ENCODE measurements at regions not wholly inside any gene's neighbourhood (a gene's known extent, or its start where the extent isn't known, plus 50 kb on each side); places are given as distances from the start of the nearest gene placed in this dataset.
"Not testable (repeated sequence)": the region's sequence is repeated elsewhere in the genome, so short reads cannot be mapped to it uniquely, and the experiment has no call there.

DNA sequence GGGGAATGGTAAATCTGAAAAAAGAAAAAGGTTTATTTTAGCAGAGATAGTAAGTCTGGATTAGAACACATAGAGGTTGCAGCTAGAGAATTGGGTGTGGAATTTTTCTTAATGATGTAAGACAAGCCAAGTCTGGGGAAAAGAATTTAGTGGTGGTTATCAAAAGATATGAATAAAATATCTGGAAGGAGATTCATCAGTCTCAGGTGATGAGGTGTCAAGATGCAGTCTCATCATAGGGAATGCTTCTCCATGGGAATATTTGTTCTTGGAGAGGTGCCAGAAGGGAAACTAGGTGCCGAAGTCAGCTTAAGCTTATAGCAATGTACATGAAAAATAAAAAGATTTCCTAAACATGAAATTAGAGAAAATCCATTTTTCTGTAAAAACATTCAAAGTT lies 504.1 kb upstream of the NR3C2 start:
- DNase-seq: no peak

DNA sequence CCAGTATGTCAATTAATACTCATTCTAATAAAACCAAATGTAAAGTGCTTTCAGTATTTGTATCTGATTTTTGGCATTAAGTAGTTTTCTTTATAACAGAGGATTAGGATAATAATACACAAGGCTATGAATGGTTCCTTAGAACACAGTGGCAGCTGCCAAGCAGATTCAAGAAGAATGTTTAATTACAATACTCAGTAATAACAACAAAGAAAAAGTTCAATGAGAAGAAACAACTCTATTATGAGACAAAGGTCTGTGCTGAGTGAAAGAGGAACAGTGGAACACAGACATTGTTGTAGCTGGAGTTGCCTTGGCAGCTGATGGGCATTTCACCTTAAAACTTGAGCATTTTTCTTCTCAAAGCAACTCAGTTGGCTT lies 502.6 kb upstream of the NR3C2 start:
- DNase-seq: no peak

- no peak for DNase-seq
These were observed 502.1 kb upstream of the NR3C2 start for GRCh38 chr4:148944136-148944838.

- no peak for DNase-seq
These were observed 492.8 kb upstream of the NR3C2 start for GRCh38 chr4:148934926-148935578.

- peak; percentile 0 for DNase-seq
These were observed 484.4 kb upstream of the NR3C2 start for GRCh38 chr4:148926276-148927260.

DNA sequence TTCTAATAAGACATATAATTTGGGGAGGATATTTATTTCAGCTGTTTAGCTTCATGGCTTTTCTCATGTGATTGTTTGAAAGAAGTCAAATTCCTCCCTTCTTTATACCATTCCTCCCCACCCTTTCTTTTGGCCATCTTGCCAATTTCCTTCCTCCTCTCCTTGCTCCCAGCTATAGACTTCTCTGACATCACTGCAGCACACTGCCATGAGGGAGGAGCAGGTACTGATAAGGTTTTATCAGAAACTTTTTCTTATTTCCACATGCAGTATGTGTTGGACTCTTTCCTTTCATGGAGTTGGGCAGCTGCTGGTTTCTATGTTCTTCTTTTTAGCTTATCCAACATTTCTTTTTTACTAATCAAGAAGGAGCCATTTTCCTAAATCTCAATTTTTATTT lies 481.7 kb upstream of the NR3C2 start:
- DNase-seq: no peak

GRCh38 chr4:148922497-148922896 lies 480.3 kb upstream of the NR3C2 start:
- DNase-seq: no peak

- no peak for DNase-seq
These were observed 472.5 kb upstream of the NR3C2 start for GRCh38 chr4:148914734-148915133.

- no peak for DNase-seq
These were observed 472.1 kb upstream of the NR3C2 start for GRCh38 chr4:148914301-148914700.

- no peak for DNase-seq
These were observed 461.2 kb upstream of the NR3C2 start for GRCh38 chr4:148903388-148903787.

GRCh38 chr4:148901075-148901705 lies 459.0 kb upstream of the NR3C2 start:
- DNase-seq: no peak

- DNase-seq: not testable (repeated sequence)
These were observed 455.9 kb upstream of the NR3C2 start for GRCh38 chr4:148898139-148898538.

DNA sequence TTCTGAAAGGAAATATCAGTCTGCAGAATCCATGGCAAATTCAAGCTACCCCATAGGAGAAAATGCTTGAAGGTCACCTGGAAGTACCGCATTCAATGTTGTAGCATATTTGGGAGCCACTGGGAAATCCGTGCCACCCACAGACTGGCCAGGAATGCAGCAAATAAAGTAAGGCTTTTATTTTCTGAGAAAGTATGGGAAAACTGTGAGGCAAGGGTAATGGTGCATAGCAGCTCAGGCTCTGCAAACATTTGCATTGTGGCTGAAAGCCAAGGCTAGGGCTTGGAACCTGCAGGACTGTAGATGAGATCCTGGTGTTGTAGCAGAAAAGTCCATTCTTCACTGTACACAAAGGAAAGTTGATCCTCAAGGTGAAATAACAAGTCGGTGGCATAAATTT lies 450.9 kb upstream of the NR3C2 start:
- no peak for DNase-seq

DNA sequence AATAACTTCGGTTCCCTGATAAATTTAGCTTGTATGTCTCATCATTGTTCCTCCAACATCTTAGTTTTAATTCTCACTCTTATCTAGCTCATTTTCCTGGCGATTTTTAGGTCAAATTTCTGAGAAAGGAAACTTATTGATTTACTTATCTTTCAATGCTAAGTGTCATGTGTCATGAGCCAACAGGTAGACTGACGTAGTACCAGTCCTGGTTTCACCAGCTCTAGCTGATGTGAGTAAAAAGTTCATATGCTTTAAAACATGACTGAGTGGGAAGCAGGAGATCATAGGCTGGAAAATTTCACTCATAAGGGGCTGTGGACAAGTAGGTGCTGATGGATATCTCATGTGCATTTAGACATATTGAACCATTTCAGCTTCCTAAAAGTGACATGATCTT lies 441.7 kb upstream of the NR3C2 start:
- no peak for DNase-seq

DNA sequence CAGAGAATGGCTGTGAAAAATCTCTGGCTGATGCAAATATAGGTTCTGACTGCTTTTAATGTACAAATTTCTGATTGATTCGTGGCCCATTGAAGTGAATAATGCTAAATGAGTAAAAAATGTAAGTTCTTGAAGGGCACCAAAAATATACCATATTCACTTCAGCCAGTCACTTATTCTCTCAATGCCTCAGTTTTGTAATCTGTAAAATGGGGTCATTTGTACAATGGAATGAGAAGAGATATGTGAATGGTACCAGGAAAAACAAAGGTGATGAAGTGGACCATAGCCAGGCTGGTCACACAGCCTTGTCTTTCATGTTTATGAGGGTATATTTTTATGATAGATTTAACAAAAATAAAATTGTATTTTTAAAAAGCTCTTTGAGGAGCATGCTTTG lies 441.2 kb upstream of the NR3C2 start:
- DNase-seq: no peak

- no peak for DNase-seq
These were observed 439.8 kb upstream of the NR3C2 start for GRCh38 chr4:148881860-148882643.

GRCh38 chr4:148874331-148874730 lies 432.1 kb upstream of the NR3C2 start:
- DNase-seq: no peak

DNA sequence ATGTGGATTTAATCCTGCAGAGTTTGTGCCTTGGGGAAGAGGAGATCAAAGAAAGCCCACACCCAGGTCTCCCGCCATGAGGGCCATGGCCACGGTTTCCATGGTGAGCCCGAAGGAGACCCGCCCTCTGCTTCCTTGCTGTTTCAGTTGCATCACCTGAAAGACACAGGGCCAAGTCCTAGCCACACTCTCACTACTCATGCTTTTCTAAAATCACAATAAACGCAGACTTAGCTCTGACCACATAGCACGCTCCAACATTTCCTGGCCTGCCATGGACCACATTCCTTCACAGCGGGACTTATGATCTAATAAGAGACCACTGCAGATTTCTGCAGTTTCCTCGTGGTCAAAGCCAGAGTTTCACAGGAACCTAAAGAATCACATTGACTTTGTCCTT lies 426.0 kb upstream of the NR3C2 start:
- no peak for DNase-seq

DNA sequence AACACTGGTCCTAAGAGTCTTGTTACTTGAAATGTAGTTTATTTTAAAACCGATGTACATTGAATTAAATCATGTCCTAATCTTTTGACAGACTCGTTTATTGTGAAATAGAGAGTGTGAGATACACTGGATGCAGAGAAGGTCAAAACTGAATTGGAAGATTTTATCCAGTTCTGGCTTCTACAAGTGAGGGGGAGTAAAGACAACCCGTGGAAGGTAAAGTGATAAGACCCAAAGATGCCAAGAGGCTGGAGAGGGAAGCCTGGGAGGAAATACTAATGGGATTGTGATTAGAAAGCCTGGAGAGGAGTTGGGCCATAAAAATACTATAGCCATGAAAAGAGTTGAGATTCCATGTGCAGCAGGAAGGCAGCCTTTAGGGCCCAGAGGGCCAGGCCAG lies 424.5 kb upstream of the NR3C2 start:
- no peak for DNase-seq

DNA sequence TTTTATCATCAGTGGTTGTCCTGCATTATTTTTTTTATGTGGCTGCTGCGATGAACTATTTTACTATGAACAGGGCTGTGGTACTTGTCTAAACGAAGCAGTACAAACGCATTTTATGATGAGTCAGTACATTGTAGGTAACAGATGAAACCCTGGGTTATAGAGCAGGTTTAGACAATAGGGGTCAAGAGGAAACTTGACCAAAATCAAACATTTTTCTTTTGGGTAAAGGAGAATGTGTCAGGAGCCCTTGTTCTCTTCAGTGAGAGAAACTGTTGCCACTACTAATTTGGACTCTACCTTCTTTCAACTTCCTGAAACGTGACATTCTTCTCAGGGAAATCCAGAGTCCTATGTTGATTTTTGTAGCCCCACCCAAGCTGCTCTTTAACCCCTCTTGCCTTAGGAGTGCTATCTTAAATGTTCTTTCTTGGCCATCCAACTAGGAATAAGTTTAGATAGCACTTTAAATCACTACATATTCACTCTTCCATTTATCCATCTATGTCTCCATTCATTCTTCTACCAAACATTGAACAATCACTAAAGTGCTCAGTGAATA lies 415.8 kb upstream of the NR3C2 start:
- no peak for DNase-seq

DNA sequence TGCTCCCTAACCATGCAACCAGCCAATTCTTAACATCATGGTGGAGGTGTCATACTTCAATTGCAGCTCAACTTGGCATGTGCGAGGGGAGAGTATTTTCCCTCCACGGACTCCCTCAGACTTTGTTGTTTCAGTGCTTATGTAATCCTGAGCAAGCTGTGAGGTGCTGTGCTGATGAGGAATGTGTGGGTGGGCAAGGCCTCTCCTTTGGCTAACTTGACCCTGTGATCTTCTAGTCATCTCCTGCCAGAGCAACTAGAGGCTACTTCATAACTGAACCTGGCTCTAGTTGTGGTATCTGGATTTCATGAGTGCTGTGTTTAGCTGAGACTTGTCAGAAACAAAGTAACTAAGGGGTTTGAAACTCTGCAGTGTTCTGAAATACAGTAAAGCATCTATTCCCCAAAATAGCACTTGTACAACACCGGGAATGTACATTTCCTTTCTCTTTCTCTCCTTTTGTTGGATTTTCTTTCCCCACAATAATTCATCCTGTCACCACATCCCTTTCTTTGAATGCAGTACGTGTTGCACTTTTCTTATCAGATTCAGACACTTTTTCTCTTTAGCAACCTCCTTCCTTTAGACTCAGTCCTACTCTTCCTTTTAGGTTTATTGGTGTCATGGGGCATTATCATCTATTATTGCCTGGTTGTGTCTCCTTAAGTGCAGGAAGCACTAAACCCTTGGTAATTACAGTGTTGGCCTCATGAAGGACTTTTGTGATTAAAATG lies 415.2 kb upstream of the NR3C2 start:
- DNase-seq: no peak

Data from NCI-H2171 treated with DMSO at 0.1 percent for 48 hours (cell line).